NCI-H69 (cell line): ENCODE measurements at regions not wholly inside any gene's neighbourhood (a gene's known extent, or its start where the extent isn't known, plus 50 kb on each side); places are given as distances from the start of the nearest gene placed in this dataset.
A peak's percentile ranks its signal among the peaks of the same experiment; 100 is the strongest.

Experiments
- DNase-seq: peaks from one replicate; lab custom pipeline; 2025; lab: John Stamatoyannopoulos, UW

- no peak for DNase-seq
These were observed 68.3 kb upstream of the ZSWIM6 start for GRCh38 chr5:61263561-61264272.

- DNase-seq: no peak
These were observed 67.8 kb upstream of the ZSWIM6 start for GRCh38 chr5:61264273-61264661.

- no peak for DNase-seq
These were observed 64.9 kb upstream of the ZSWIM6 start for GRCh38 chr5:61267116-61267515.

- no peak for DNase-seq
These were observed 63.2 kb upstream of the ZSWIM6 start for GRCh38 chr5:61268871-61269270.

GRCh38 chr5:61270510-61271165 is 61.4 kb upstream of the ZSWIM6 start:
- no peak for DNase-seq

- DNase-seq: no peak
These were observed 59.4 kb upstream of the ZSWIM6 start for GRCh38 chr5:61272688-61273087.

GRCh38 chr5:61273279-61273975 is 58.6 kb upstream of the ZSWIM6 start:
- DNase-seq: no peak

GRCh38 chr5:61274511-61274911 is 57.5 kb upstream of the ZSWIM6 start:
- no peak for DNase-seq

GRCh38 chr5:61275841-61276240 is 56.2 kb upstream of the ZSWIM6 start:
- no peak for DNase-seq

GRCh38 chr5:61277190-61277589 is 54.9 kb upstream of the ZSWIM6 start:
- DNase-seq: peak; percentile 38

- DNase-seq: no peak
These were observed 54.3 kb upstream of the ZSWIM6 start for GRCh38 chr5:61277781-61278180.

- DNase-seq: peak; percentile 67
These were observed 52.3 kb upstream of the ZSWIM6 start for GRCh38 chr5:61279725-61280124.

- DNase-seq: peak; percentile 99
These were observed 51.9 kb upstream of the ZSWIM6 start for GRCh38 chr5:61280205-61280604.

- DNase-seq: peak; percentile 92
These were observed 51.2 kb upstream of the ZSWIM6 start for GRCh38 chr5:61280761-61281427.

GRCh38 chr5:61281686-61282085 is 50.4 kb upstream of the ZSWIM6 start:
- DNase-seq: peak; percentile 41
